Ovary (tissue), 3 donors: ENCODE measurements at regions not wholly inside any gene's neighbourhood (a gene's known extent, or its start where the extent isn't known, plus 50 kb on each side); places are given as distances from the start of the nearest gene placed in this dataset.

Experiments used
- EP300 ChIP-seq: sonication (generic); formaldehyde crosslinking; IDR thresholded peaks from one replicate; pipeline ENCODE4 v1.6.1; 2017; ENCODE audit warnings: antibody characterized with exemption
- TF ChIP-seq, protein P1 (sequence below), 3 donors: fragments of 450-650 bp in 2 of 3; fragments of 200-600 bp in 1 of 3; IDR thresholded peaks; one replicate each; pipeline versions ENCODE4 v1.5.1 to v1.8.0; 2016 to 2022; ENCODE audit warnings: antibody characterized with exemption in 3 of 3, mild to moderate bottlenecking in 1 of 3
- donor health status: DM: no; HTN: no; CAD: no.

DNA sequence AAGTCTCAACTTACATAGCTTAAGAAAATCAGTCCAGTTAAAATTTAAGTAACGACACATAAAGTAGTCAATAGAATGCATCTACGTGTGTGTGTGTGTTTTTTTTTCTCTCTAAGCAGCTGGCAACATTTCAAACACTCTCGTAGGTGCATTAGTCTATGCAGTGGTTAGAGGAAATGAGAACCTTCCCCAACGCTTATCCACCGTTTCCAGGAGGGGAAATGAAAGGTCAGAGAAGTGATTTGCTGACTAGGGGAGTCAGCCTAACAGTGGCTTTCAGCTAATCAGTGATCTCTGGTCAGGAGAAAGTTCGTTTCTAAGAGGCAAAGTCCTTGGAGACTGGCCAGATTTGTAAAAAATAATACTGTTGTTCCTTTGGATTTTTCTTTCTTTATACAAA lies 806.6 kb downstream of the C6orf118 start:
- TF ChIP-seq, protein P1, sequence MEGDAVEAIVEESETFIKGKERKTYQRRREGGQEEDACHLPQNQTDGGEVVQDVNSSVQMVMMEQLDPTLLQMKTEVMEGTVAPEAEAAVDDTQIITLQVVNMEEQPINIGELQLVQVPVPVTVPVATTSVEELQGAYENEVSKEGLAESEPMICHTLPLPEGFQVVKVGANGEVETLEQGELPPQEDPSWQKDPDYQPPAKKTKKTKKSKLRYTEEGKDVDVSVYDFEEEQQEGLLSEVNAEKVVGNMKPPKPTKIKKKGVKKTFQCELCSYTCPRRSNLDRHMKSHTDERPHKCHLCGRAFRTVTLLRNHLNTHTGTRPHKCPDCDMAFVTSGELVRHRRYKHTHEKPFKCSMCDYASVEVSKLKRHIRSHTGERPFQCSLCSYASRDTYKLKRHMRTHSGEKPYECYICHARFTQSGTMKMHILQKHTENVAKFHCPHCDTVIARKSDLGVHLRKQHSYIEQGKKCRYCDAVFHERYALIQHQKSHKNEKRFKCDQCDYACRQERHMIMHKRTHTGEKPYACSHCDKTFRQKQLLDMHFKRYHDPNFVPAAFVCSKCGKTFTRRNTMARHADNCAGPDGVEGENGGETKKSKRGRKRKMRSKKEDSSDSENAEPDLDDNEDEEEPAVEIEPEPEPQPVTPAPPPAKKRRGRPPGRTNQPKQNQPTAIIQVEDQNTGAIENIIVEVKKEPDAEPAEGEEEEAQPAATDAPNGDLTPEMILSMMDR (IDR thresholded peaks at IDR 0.05), result no peak
- TF ChIP-seq EP300, result no peak
